Retinal pigment epithelial cell (primary cell): ENCODE measurements at regions not wholly inside any gene's neighbourhood (a gene's known extent, or its start where the extent isn't known, plus 50 kb on each side); places are given as distances from the start of the nearest gene placed in this dataset.
"Not testable (repeated sequence)": the region's sequence is repeated elsewhere in the genome, so short reads cannot be mapped to it uniquely, and the experiment has no call there.

Experiments used
- DNase-seq: peaks from one replicate; pipeline ENCODE4 v3.0.0-alpha.2; 2010; ENCODE audit warnings: low read depth
- H3K4me3 ChIP-seq: 2 replicates; pipeline ENCODE4 v1.5.1; 2011; ENCODE audit warnings: mild to moderate bottlenecking, low read length, control low read depth, moderate library complexity
- TF ChIP-seq, protein P1 (sequence below): conservative IDR thresholded peaks from 2 replicates; pipeline ENCODE4 v1.5.1; 2011; ENCODE audit warnings: low read depth, low read length, control low read depth, inconsistent platforms

DNA sequence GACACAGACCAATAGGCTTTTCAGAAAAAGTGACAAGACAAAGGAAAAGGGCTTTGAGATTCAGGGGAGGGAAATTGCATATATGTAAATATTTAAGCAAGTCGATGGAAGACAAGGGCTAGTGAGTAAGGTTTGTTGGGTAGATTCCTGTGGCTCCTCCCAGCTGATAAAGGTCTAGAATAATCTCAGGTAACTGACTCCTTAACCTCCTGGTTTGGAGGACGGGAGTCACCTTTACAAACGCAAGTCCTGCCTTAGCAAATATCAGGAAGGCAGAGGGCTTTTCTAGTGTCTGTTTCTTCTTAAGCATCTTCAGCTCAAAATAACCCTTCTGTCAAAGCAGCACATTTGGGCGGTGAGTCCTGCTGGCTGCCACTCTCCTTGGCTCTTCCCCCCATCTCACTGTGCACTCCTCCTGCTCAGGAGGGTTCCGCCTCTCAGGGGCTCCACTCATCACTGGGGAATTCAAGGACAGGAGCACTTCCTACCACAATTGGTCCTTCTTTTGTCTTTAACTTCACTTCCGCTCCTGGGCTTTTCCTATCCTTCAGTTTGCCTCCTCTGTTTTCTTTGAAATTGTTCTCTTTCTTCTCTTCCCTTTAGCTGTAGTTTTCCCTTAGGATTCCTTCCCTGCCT lies 496.3 kb upstream of the KLF6 start:
- DNase-seq = no peak
- H3K4me3 ChIP-seq = no peak overlapping the region
- TF ChIP-seq, protein P1, sequence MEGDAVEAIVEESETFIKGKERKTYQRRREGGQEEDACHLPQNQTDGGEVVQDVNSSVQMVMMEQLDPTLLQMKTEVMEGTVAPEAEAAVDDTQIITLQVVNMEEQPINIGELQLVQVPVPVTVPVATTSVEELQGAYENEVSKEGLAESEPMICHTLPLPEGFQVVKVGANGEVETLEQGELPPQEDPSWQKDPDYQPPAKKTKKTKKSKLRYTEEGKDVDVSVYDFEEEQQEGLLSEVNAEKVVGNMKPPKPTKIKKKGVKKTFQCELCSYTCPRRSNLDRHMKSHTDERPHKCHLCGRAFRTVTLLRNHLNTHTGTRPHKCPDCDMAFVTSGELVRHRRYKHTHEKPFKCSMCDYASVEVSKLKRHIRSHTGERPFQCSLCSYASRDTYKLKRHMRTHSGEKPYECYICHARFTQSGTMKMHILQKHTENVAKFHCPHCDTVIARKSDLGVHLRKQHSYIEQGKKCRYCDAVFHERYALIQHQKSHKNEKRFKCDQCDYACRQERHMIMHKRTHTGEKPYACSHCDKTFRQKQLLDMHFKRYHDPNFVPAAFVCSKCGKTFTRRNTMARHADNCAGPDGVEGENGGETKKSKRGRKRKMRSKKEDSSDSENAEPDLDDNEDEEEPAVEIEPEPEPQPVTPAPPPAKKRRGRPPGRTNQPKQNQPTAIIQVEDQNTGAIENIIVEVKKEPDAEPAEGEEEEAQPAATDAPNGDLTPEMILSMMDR = no peak

DNA sequence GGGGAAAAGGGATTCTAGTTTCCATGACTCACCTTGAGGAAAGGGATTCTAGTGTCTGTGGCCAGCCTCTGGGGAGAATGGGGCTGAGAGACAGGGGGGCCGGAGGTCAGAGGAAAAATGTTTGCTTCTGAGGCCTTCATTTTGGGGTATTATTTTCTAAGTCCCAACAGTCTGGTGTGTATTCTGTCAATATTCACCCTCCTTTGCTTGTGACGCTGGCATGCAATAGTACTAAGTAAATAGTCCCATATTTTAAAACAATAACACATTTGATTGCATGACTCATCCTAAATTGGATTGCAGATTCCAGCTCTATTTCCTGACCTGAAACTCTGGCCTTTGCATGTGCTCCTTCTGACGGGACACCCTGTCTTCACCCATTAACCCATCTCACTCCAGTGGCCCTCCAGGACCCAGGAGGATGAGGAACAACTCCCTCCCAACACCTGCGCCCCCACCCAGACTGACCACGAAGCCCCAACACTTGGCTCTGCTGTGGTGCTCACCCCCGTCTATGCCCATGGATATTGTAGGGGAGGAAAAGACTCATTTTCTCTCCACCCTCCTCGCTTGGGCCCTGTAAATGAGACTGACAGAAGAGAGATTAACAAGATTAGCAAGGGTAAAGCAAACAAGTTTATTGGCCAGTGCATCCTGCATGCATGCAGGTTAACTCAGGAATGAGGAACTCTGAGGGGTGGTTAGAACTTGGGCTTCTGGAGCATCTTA lies 495.6 kb upstream of the KLF6 start:
- H3K4me3 ChIP-seq = no peak overlapping the region
- TF ChIP-seq, protein P1 = no peak
- no peak for DNase-seq

DNA sequence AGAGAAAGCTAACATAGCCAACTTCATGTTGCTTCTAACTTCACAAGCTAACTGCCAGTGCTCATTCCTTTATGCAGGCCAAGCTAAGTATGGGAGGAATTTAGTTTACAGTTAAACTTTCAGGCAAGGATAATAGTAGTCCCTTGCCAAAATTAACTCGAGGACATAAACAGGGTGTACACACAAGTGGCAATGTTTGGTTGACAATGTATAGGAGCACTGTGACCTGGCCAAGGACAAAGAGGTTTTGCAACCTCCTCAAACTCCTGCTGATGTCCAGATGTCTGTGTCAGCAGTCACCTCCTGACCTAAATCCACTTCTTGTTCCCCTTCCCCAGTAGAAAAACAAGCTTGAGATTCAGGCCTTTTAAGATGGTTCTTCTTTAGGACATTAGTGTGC lies 494.6 kb upstream of the KLF6 start:
- TF ChIP-seq, protein P1 = no peak
- no peak overlapping the region for H3K4me3 ChIP-seq
- no peak for DNase-seq

DNA sequence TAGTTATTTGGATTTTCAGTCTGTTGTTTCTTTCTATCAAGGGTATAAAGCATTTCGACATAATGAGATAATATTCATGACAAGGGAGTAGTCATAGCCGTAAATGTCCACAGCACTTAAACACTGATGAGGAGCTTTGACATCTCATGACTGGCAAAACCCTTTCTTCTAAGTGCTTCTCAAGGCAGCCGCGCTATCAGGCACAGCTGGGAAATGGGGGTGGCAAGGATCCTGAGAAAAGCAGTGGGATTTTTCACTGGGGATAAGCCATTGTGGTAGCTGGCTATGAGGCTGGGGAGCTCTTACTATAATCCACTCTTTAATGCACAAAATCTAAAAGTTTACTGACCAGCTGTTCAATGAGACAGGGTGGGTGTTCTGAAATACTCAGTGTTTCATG lies 493.2 kb upstream of the KLF6 start:
- no peak overlapping the region for H3K4me3 ChIP-seq
- TF ChIP-seq, protein P1 = no peak
- DNase-seq = no peak

DNA sequence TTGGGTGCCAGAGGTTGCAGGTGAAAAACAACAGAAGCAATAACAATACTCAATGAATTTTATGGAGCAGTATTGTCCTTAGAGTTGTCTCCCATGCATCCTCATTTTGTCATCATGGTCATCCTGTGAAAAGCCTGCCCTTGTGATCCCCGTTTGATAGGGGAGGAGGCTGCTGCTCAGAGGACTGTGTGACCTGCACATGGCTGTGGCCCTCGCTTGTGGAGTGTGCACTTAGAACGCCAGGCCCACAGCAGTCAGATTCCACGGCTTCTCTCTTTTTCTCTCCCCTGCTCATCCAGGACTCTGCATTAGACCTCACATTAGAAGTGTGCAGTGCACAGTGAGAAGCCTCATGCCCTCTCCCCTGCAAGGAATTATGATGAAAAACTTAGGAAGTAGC lies 491.1 kb upstream of the KLF6 start:
- H3K4me3 ChIP-seq = no peak overlapping the region
- no peak for DNase-seq
- TF ChIP-seq, protein P1 = no peak

DNA sequence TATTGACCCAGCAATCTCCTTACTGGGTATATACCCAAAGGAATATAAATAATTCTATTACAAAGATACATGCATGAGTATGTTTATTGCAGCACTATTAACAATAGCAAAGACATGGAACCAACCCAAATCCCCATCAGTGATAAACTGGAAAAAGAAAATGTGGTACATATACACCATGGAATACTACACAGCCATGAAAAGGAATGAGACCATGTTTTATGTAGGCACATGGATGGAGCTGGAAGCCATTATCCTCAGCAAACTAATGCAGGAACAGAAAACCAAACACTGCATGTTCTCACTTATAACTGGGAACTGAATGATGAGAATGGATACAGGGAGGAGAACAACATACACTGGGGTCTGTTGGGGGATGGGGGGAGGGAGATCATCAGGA lies 489.7 kb upstream of the KLF6 start:
- not testable (repeated sequence) for DNase-seq, H3K4me3 ChIP-seq

DNA sequence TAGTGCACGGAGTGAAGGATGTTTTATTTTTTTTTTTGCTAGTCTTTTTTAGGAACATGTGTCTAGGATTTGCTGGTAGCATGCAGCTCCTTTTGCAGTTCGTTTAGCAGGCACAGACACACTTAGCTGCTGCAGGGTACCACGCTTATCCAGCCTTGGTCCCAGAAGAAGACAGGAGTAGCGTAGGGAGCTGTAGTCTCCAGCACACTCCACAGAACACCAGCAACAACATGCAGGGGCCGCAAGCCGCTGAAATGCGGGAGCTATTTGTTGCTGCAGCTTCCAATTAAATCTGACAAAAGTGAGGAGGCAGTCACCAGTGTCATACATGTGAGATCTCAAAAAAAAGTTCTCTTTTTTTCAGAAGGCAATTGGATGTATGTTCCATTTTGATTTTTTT lies 486.2 kb upstream of the KLF6 start:
- TF ChIP-seq, protein P1 = no peak
- H3K4me3 ChIP-seq = no peak overlapping the region
- no peak for DNase-seq
